Fibroblast of mammary gland (primary cell): ENCODE measurements at regions not wholly inside any gene's neighbourhood (a gene's known extent, or its start where the extent isn't known, plus 50 kb on each side); places are given as distances from the start of the nearest gene placed in this dataset.

ENCODE experiments used
- DNase-seq: peaks from one replicate; pipeline ENCODE4 v3.0.0-alpha.2; 2010; ENCODE audit warnings: low read depth
- H3K4me3 ChIP-seq: 2 replicates; pipeline ENCODE4 v1.5.1; 2011; ENCODE audit warnings: low read depth, mild to moderate bottlenecking, low read length, moderate library complexity; ENCODE audit not compliant: control insufficient read depth
- CTCF ChIP-seq: conservative IDR thresholded peaks from 2 replicates; pipeline ENCODE4 v1.5.1; 2011; ENCODE audit warnings: low read depth, low read length, inconsistent platforms; ENCODE audit not compliant: control insufficient read depth, insufficient read depth

- H3K4me3 ChIP-seq: no peak overlapping the region
- peak; percentile 51 for DNase-seq
- peak; percentile 54 for TF ChIP-seq CTCF
Measured at GRCh38 chr10:47152861-47153349, 147.1 kb upstream of the GDF10 start.

- TF ChIP-seq CTCF: no peak
- no peak overlapping the region for H3K4me3 ChIP-seq
- DNase-seq: no peak
Measured at GRCh38 chr10:47154762-47155161, 145.2 kb upstream of the GDF10 start.

GRCh38 chr10:47156873-47157272 is 143.1 kb upstream of the GDF10 start:
- no peak for DNase-seq
- no peak for TF ChIP-seq CTCF
- no peak overlapping the region for H3K4me3 ChIP-seq

GRCh38 chr10:47158116-47159071 is 141.6 kb upstream of the GDF10 start:
- no peak for DNase-seq
- no peak overlapping the region for H3K4me3 ChIP-seq
- TF ChIP-seq CTCF: no peak

GRCh38 chr10:47159361-47160260 is 140.4 kb upstream of the GDF10 start:
- no peak for TF ChIP-seq CTCF
- no peak overlapping the region for H3K4me3 ChIP-seq
- DNase-seq: no peak

- no peak for DNase-seq
- no peak overlapping the region for H3K4me3 ChIP-seq
- TF ChIP-seq CTCF: no peak
Measured at GRCh38 chr10:47160261-47160908, 139.6 kb upstream of the GDF10 start.
